ENCODE measurements at regions not wholly inside any gene's neighbourhood (a gene's known extent, or its start where the extent isn't known, plus 50 kb on each side); places are given as distances from the start of the nearest gene placed in this dataset.

- Histone ChIP-seq H3K4me2 (replicated peaks; ENCODE audit: low read depth, low read length, poor library complexity, severe bottlenecking) (no peak overlapping the region), H3K4me3 (ENCODE audit: control extremely low read depth in 1 of 5, extremely low read depth in 1 of 5, insufficient read depth in 1 of 5, low read depth in 2 of 5, low read length in 4 of 5) (no peak overlapping the region), H3K79me2 (ENCODE audit: control insufficient read depth, insufficient read depth, low read length) (no peaks in the 10 kb centered on the region), H4K20me1 (ENCODE audit: control insufficient read depth, insufficient read depth, low read length, poor library complexity, severe bottlenecking) (no peaks in the 10 kb centered on the region), H3K27ac (ENCODE audit: low read length in 2 of 2) (no peak overlapping the region), H3K36me3 (replicated peaks in 1 of 2; ENCODE audit: control extremely low read depth in 1 of 2, control insufficient read depth in 1 of 2, extremely low read depth in 1 of 2, insufficient read depth in 2 of 2, low read length in 1 of 2) (no peaks in the 10 kb centered on the region), H3K27me3 (replicated peaks in 1 of 4; ENCODE audit: control extremely low read depth in 1 of 4, control insufficient read depth in 3 of 4, insufficient read depth in 4 of 4, low read length in 3 of 4) (peaks cover 0 to 3% (median 0%) of the 10 kb centered on the region in 4 experiments), H3K9ac (ENCODE audit: low read length) (no peak overlapping the region), H3K4me1 (ENCODE audit: control insufficient read depth in 2 of 2, insufficient read depth in 2 of 2, low read length in 2 of 2) (no peaks in the 10 kb centered on the region), H3K9me3 (ENCODE audit: control extremely low read depth in 1 of 3, control insufficient read depth in 2 of 3, insufficient read depth in 1 of 3, low read length in 2 of 3) (no peaks in the 10 kb centered on the region), H2AFZ (ENCODE audit: insufficient read depth, low read depth, low read length, poor library complexity, severe bottlenecking) (no peak overlapping the region)
- Mint-ChIP-seq H3K9me3 (ENCODE audit: insufficient read depth) (no peaks in the 10 kb centered on the region), H3K27me3 (no peaks in the 10 kb centered on the region), H3K4me3 (no peak overlapping the region), H3K27ac (no peak overlapping the region), H3K4me1 (no peaks in the 10 kb centered on the region)
- ATAC-seq (ENCODE audit: low read depth) (no peak), DNase-seq (no peak)
- CTCF ChIA-PET: no interaction called here
- WGBS (ENCODE audit: insufficient coverage): 40% methylated on average over 1 of the region's 2 CpGs
- intact Hi-C loops (cut with micrococcal nuclease): no loop called here
- TF ChIP-seq EZH2 (IDR thresholded peaks at IDR 0.05; ENCODE audit: borderline replicate concordance, insufficient read depth, low read depth, low read length, poor library complexity, severe bottlenecking) (no peak), CTCF (IDR thresholded peaks at IDR 0.05) (no peak)
- POLR2A ChIA-PET: no interaction called here
Measured at GRCh38 chr7:118327174-118327573, 102.7 kb downstream of the ANKRD7 start.

GRCh38 chr7:118328505-118329211, 104.2 kb downstream of the ANKRD7 start:
- Mint-ChIP-seq H3K9me3 (ENCODE audit: insufficient read depth) (no peaks in the 10 kb centered on the region), H3K4me1 (no peaks in the 10 kb centered on the region), H3K27me3 (no peaks in the 10 kb centered on the region), H3K4me3 (no peak overlapping the region), H3K27ac (no peak overlapping the region)
- no peak overlapping the region for H3K9ac ChIP-seq (ENCODE audit: low read length)
- DNase-seq (no peak), ATAC-seq (ENCODE audit: low read depth) (no peak)
- no peak overlapping the region for H3K27ac ChIP-seq (ENCODE audit: low read length in 2 of 2)
- no peaks in the 10 kb centered on the region for H3K9me3 ChIP-seq (ENCODE audit: control extremely low read depth in 1 of 3, control insufficient read depth in 2 of 3, insufficient read depth in 1 of 3, low read length in 2 of 3)
- intact Hi-C loops (cut with micrococcal nuclease): no loop called here
- no peaks in the 10 kb centered on the region for H3K36me3 ChIP-seq (replicated peaks in 1 of 2; ENCODE audit: control extremely low read depth in 1 of 2, control insufficient read depth in 1 of 2, extremely low read depth in 1 of 2, insufficient read depth in 2 of 2, low read length in 1 of 2)
- no peaks in the 10 kb centered on the region for H3K79me2 ChIP-seq (ENCODE audit: control insufficient read depth, insufficient read depth, low read length)
- H3K4me3 ChIP-seq (ENCODE audit: control extremely low read depth in 1 of 5, extremely low read depth in 1 of 5, insufficient read depth in 1 of 5, low read depth in 2 of 5, low read length in 4 of 5): no peak overlapping the region
- TF ChIP-seq CTCF (IDR thresholded peaks at IDR 0.05) (no peak), EZH2 (IDR thresholded peaks at IDR 0.05; ENCODE audit: borderline replicate concordance, insufficient read depth, low read depth, low read length, poor library complexity, severe bottlenecking) (no peak)
- H3K4me1 ChIP-seq (ENCODE audit: control insufficient read depth in 2 of 2, insufficient read depth in 2 of 2, low read length in 2 of 2): no peaks in the 10 kb centered on the region
- no peak overlapping the region for H2AFZ ChIP-seq (ENCODE audit: insufficient read depth, low read depth, low read length, poor library complexity, severe bottlenecking)
- ChIA-PET CTCF (no interaction called here), POLR2A (no interaction called here)
- no peaks in the 10 kb centered on the region for H4K20me1 ChIP-seq (ENCODE audit: control insufficient read depth, insufficient read depth, low read length, poor library complexity, severe bottlenecking)
- peaks cover 0 to 3% (median 0%) of the 10 kb centered on the region in 4 experiments for H3K27me3 ChIP-seq (replicated peaks in 1 of 4; ENCODE audit: control extremely low read depth in 1 of 4, control insufficient read depth in 3 of 4, insufficient read depth in 4 of 4, low read length in 3 of 4)
- 86% methylated on average over 6 of the region's 11 CpGs for WGBS (ENCODE audit: insufficient coverage)
- no peak overlapping the region for H3K4me2 ChIP-seq (replicated peaks; ENCODE audit: low read depth, low read length, poor library complexity, severe bottlenecking)
